Hematopoietic multipotent progenitor cell treated with erythropoietin and hydrocortisone succinate and interleukin-3 and kit ligand, for 17 days (in vitro differentiated cells): ENCODE measurements at regions not wholly inside any gene's neighbourhood (a gene's known extent, or its start where the extent isn't known, plus 50 kb on each side); places are given as distances from the start of the nearest gene placed in this dataset.
"Not testable (repeated sequence)": the region's sequence is repeated elsewhere in the genome, so short reads cannot be mapped to it uniquely, and the experiment has no call there.

ENCODE experiments used
- DNase-seq: peaks from one replicate; pipeline ENCODE4 v3.0.0-alpha.2; 2015; ENCODE audit warnings: low spot score

DNA sequence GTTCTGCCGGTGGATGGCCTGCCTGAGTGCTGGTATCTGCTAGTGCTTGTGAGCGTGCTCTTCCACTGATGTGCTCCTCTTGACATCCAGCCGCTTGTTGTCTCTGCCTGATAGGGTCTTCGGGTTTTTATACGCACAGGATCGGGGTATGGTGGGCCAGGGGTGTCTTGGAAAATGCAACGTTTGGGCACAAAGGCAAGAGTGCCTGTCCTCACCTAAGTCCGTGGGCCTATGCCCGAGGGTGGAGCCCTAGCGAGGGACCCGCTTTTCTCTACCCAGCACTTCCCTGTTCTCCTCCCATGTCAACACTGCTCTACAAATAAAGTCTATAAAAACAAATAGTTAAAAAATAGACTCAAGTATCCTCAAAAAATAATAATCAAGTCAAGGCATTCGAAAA lies 1007.8 kb downstream of the PLA2G4A start:
- DNase-seq: no peak

DNA sequence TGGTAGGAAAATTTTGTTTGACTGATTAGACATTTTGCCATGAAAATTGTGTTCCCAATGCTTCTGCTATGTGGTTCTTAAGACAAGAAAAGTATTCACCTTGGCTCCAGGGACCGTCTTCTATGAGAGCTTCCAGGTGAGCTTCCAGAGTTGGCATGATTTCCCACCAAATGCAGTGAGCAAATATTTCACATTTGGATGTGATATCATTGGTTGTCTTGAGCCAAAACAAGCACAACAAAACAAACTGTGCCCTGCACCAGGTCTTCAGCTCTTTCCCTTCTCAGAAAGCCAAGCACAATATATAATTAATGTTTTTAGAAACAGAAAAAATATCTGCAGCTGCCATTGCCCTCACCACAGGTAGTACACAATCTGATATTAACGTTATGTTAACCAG lies 1009.0 kb downstream of the PLA2G4A start:
- DNase-seq: no peak

DNA sequence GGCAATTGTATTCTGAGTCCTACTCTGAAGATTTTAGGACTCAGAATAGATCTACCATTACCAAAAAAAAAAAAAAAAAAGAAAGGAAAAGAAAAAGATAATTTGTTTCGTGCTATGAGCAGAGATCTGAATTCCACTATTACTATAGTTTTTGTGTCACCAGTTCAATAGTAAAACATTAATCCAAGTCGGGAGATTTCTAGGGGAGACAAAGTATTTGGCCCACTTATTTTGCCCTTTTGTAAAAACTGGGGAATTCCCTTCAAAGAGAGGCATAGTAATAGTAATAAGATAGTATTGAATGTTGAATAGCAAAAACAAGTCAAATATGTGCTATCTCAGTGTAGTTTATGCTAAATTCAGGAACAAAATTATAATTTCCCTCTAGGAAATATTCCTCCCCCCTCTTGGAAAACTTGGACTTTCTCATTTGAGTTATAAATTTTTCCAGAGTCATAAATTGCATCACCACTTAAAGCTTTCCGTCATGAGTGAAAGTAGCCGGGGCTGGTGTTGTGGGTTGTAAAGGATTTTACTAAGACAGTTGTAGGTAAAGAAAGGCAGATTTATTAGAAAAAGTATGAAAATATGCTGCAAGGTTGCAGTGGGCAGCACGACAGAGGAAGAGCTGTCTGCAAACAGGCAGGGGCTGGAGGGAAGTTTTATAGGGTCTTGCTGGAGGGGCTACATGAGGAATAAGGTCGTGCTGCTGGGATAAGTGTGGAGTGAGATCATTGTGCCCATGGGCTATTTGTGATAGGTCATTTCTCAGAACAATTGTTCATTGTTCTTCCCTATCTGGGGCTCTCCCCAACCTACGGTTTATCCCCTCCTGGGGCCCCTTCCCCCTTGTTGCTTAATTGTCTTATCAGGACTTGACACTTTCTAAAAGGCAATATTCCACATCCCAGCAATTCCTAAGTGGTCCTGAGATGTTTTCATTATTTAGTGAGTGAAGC lies 1009.9 kb downstream of the PLA2G4A start:
- DNase-seq: no peak

DNA sequence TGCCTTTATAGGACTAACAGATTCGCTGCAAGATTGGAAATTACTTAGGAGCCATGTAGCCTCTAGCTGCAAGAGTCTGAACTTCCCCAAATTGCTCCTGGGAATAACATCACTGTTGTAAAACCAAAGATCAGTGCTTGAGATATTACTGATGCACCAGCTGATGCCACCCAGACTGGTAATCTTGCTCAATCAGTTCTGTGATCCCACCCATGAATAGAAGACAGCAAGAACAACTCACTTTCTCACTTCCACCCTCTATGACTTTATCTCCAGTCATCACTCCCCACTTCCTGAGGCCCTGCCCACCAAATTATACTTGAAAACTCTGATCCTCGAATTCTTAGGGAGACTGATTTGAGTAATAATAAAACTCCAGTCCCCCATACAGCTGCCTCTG lies 1011.1 kb downstream of the PLA2G4A start:
- no peak for DNase-seq

DNA sequence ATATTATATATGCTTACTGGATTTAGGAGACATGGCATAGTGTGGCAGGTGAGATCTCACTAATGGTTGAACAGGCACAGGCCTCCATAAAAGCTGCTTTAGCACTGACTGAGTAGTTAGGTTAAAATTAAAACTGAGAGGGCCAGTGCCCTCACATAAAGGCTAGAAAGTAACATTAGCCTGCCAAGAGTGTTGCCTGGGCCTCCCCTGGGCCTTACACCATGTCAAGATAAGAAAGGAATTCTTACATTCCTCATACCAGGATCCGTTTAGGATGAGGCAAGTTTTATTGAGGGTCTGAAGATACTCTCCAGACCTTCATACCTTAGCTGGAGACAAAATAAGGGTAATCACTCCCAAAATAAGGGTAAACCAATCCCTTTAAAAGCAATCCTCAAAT lies 1011.8 kb downstream of the PLA2G4A start:
- no peak for DNase-seq

DNA sequence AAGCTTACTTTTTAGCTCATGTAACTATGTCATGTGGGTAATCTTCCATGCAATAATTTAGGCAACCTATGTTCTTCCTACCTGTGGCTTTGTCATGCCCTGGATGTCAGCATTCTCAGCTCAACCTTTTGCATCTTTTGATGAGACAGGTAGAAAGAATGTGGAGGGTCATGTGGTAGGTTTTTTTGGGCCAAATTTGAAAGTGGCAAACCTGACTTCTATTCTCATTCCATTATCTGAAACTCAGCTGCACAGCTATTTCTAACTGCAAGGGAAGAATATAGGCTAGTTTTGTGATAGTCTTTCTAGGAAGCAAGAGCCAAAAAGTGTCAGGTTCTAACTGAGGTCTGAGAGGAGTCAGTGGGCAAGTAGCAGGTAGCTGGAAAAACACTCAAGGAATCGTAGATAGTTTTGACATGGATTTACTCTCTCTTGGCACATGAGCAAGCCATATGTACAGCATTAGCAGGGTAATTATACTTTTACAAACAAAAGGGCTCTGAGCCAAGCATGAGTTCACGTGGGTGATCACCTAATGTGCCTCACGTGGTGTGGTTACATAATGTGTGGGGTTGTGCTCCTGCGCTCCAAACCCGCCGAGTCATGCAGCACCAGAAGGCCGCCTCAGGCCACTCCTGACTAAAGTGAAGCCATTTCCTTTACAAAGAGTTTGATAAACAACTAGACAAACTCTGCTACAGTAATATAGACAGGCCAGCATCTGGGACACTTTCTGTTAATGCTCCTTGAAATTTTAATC lies 1013.8 kb downstream of the PLA2G4A start:
- DNase-seq: no peak

DNA sequence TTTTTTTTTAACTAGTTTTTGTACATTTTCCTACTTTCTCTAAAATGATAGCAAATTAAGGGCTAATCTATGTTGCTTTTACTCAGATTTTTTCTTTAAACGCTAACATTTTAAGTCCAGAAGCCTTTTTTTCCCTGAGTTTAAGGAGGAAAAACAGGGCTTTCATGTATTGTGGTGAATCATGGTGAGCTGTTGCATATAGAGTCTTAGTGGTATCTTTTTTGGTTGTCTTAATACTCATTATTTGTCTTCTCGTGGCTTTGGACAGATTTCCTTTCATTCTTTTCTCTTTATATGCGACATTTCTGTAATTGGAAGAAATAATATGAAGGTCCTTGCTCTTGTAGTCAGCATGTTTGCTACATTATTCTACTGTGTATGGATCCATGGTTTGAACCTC lies 1015.6 kb downstream of the PLA2G4A start:
- no peak for DNase-seq

DNA sequence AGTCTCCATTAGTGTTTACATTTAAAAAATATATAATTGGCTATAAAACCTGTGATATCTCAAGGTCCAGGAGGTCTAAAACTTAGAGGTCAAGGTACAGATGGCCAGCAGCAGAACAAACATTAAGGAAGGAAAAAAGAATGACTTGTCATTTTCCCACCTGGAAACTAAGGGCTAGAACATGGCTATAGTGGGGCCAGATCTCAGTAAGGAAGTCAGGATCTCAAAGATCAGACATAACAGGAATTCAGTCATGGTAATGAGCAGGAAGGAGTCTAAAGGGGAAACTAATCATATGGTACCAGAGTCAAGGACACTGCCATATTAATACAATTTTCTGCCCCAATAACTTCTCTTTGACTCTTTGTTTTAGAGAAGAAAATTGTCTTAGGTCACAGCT lies 1018.8 kb downstream of the PLA2G4A start:
- no peak for DNase-seq

DNA sequence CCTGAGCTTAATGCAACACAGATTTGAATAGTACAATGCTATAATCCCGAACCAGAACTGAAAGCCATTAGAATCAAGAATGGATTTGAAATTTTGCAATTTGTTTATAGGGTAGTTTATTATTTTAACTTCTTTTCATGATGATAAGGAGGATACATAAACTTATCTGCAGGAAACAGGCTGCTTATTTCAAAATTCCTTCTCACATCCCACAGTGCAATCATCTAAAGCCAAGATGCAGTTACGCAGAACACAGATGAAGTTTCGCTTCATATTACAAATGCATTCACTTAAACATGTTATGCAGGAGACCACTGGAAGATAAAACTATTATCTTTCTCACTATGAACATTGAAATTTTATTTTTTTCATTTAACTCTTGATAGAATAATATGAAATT lies 1019.6 kb downstream of the PLA2G4A start:
- DNase-seq: no peak

DNA sequence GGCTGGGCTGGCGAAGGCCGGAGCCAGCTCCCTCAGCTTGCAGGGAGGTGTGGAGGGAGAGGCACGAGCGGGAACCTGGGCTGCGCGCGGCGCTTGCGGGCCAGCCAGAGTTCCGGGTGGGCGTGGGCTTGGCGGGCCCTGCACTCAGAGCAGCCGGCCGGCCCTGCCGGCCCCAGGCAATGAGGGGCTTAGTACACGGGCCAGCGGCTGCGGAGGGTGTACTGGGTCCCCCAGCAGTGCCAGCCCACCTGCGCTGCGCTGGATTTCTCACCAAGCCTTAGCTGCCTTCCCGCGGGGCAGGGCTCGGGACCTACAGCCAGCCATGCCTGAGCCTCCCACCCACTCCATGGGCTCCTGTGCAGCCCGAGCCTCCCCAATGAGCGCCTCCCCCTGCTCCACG lies 1021.4 kb downstream of the PLA2G4A start:
- DNase-seq: not testable (repeated sequence)

DNA sequence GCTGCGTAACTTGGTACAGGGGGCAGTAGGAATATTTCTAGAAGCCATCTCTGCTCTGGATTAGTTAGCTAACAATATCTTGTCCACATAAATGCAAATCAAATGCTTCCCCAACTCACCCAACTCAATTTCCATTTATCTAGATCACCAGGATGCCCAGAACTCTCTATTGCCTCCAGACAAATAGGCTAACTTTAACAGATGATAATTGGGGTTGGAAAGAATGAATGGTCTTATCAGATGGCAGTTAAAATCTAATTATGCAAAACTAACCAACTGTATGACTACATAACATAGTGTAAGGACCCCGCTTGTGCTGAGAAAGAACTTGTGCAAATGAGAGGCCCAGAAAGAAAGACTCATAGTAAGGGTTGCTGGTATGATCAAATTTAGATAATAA lies 1024.8 kb downstream of the PLA2G4A start:
- DNase-seq: no peak

DNA sequence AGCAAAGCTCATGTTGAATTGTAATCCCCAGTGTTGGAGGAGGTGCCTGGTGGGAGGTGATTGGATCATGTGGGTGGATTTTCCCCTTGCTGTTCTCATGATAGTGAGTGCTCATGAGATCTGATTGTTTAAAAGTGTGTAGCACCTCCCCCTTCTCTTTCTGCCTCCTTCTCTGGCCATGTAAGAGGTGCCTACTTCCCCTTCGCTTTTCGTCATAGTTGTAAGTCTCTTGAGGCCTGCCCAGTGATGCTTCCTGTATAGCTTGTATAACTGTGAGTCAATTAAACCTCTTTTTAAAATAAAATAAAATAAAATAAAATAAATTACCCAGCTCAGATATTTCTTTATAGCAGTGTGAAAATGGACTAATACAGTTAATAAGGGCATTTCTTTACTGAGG lies 1025.7 kb downstream of the PLA2G4A start:
- no peak for DNase-seq

DNA sequence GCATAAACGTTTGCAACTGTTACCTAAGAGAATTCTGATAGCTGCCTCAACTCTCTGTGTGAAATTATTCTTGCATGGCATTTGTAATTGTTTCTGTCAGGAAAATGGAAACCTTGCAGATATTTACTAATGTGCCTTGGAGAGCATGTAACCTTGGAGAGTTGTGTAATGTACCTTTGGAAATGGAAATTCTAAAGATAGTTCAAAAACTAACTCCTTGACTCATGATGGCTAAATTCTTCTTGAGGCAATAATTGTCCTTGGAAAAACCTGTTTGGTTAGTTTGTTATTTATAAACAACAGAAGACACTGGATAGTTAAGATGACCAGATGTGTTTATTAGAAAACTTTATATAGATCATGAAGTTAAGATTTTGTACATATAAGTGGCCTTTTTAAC lies 1033.8 kb downstream of the PLA2G4A start:
- DNase-seq: no peak

DNA sequence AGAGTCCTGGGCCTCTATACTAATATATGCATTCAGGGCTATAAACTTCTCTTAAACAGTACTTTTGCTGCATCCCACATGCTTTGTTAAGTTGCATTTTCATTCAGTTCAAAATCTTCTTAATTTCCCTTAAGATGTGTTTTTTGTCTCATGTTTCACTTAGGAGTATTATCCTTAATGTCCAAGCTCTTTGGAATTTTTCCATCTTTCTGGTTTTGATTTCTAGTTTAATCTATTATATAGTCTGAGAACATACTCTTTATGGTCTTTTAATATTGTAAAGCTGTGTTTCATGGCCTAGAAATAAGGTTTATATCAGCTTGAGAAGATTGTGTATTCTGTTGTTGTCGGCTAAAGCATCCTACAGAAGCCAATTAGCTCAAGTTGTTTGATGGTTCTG lies 1041.8 kb downstream of the PLA2G4A start:
- no peak for DNase-seq

DNA sequence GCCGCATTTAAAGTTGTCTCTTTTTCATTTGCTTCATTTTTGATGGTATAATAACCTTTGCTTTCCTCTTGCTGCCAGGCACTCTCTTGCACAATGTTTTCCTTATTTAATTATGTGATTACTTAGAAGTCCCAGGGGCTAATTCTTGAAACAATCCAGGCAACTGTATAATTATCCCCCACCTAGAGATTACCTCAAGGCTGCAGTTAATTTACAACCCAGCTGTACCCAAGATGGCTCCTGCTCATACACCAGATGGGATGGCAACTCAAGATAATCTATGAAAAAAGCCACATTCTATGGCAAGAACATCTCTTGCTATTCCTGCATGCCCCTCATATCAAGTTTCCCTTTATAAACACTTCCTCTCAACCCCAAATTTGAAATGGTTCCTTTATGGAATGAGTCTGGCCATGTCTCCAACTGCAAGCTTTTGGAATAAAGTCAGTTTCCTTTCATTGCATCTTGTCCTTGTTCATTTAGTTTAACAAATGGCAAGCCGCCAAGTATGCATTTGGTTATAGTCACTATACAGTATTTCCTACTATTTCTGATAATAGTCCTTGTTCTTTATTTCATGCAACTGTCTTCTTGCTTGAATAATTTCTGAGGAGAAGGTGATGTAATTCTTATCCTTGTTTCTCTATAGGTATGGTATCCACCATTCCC lies 1042.6 kb downstream of the PLA2G4A start:
- DNase-seq: no peak

DNA sequence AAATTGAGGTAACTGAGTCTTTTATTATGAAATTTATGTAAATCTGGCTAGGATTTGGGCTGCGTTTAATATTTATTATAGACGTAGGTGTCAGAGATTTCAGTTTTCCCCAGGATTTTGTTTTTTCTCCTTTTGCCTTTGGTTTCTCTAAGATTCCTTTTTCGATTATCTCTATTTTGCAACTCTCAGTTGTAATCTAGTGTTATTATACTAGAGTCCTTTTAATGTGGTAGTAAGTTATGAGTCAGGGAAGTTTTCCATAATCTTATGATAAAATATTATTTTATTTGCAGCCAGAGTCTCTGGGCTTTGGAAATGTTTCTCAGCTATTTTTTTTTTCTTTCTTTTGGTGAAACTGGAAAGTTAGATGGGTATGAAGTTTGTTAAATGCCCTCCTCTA lies 1043.8 kb downstream of the PLA2G4A start:
- DNase-seq: no peak

DNA sequence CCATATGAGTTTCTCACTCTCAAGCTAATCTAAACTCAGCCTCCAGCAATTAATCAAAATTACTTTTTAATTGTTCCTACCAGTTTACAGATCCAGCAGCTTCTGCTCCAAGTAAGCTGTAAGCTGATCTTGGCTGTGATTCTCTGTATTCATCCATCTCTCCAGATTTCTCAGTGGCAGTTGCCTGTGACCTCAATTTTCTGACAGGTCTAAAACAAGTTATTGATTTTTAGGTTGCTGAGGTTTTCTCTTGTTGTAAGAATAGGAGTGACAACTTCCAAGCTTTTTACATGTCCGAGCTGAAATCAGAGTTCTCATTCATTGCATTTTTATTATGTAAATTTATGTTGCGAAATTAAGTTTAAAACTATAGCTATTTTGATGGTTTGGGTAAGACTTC lies 1044.4 kb downstream of the PLA2G4A start:
- DNase-seq: no peak

DNA sequence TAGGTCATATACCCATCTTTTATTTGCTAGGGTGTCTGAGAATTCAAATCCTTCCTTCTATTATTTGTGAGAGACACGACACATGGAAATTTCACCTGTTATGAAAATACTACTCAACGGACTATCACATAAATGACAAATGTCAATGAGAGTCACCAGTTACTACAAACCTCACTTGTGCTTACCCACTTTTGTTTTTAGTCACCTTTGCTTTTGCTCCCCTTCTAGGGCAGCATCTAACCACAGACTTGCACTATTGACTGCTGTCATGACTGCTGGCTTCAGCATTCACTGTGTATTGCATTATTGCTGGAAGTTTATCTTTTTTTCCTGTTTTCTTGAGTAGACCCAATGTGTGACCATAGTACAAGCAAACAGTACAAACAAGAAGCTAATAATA lies 1048.0 kb downstream of the PLA2G4A start:
- DNase-seq: no peak

DNA sequence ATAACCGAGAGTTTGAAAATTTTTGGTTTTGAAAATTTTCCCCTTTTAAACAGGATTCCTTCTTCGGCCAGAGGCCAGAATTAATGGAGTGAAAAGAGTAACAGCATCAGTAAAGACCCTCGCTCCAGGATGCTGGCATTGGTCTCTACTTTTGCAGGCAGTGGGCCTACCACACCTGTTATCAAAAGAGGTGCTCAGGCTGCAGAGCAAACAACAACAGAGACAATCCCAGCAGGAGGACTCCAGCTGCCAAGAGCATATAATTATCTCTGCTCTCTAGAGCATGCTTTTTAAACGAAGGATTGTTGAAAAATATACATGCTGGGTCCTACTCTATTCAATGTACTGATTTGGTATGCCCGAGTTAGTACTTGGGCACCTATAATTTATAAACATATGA lies 1048.5 kb downstream of the PLA2G4A start:
- DNase-seq: no peak

DNA sequence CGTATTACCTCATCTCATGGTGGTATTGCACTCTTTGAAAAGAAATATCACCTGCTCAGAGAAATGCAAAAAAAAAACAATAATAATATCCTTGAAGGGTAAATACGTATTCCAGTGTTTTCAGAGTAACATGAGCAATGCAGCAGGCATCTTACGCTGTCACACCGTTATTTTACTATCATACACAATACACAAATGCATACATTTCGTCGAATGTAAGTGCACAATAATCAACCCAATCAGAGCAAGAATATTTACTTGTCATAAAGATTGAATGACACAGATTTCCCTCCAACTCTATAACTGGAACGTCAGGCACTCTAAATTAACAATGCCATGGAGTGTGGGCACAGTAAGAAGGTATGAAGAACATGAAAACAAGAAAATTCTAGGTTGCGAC lies 1050.1 kb downstream of the PLA2G4A start:
- no peak for DNase-seq

DNA sequence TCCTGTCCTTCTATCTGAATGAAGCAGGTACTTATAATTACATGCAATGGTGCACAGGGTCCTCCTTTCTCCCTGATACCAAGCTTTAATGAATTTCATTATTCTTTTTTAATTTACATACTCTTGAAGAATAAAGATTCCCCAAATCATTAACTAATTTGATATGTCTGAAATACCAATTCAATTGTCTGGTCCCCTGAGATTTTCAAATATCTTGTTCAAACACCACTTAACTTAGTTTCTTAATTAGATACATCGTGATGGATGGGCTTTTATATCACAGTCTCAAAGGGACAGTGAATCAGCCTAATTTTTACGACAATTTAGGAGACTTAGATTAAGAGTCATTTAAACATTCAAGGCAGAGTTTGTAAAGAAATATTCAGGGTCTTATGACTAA lies 1054.6 kb downstream of the PLA2G4A start:
- no peak for DNase-seq

DNA sequence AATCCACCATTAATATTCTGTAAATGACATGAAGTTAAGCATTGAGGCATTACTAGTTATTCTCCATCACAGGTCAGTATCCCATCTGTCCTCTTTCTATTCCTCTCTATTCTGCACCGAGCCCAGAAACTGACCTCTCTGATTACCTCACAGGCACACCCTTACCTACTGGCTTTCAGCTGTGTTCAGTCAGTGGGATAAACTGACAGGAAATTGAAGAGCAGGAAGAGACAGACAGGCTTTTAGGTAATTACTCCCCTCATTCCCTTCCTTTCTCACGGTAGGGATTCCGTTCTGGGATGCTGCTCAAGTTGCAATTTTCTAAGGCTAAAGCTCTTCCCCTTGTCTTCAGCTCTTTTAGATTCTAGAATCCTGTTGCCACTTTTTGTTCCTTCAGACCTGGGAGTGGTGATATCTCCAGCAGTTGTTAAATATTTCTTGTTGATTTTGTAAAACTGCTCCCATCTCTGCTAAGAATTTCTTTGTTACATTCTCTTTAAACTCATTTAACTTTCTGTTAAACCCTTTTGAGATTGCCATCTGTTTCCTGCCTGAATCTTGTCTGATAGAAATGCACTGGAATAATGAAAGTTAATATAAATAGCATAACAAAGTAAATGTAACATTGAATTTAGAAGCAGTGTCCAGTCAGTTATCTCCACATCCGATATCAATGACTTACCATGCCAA lies 1063.4 kb downstream of the PLA2G4A start:
- DNase-seq: no peak
